Testis (tissue), 2 donors: ENCODE measurements at regions not wholly inside any gene's neighbourhood (a gene's known extent, or its start where the extent isn't known, plus 50 kb on each side); places are given as distances from the start of the nearest gene placed in this dataset.

Experiments used
- CTCF ChIP-seq, 3 experiments: fragments of 450-650 bp in 2 of 3; fragments of 200-600 bp in 1 of 3; sonication (generic) in 1 of 3; IDR thresholded peaks; one replicate each; pipeline ENCODE4 v1.5.1; 2016 to 2019; ENCODE audit warnings: antibody characterized with exemption in 3 of 3, mild to moderate bottlenecking in 2 of 3, moderate library complexity in 1 of 3
- POLR2A ChIP-seq: fragments of 450-650 bp; IDR thresholded peaks from one replicate; pipeline ENCODE4 v1.6.1; 2017; ENCODE audit warnings: antibody characterized with exemption, mild to moderate bottlenecking, moderate library complexity

GRCh38 chr1:83670909-83671565 lies 327.9 kb downstream of the TTLL7 start:
- no peak for TF ChIP-seq CTCF (IDR thresholded peaks at IDR 0.05)
- no peak for TF ChIP-seq POLR2A
